Breast epithelium (tissue), 4 donors: ENCODE measurements at regions not wholly inside any gene's neighbourhood (a gene's known extent, or its start where the extent isn't known, plus 50 kb on each side); places are given as distances from the start of the nearest gene placed in this dataset.

Experiments used
- DNase-seq, 2 donors: peaks; one replicate each; pipeline ENCODE4 v3.0.0-alpha.2; 2019; ENCODE audit warnings: low spot score in 2 of 2
- H3K27ac ChIP-seq, 2 donors: fragments of 200-600 bp; sonication (generic) in 1 of 2; one replicate each; pipeline ENCODE4 v1.5.1; 2016 to 2019; ENCODE audit warnings: mild to moderate bottlenecking in 1 of 2
- H3K27me3 ChIP-seq, 2 donors: fragments of 200-600 bp; sonication (generic) in 1 of 2; one replicate each; pipeline versions ENCODE4 v1.5.1 to v1.6.0; 2017 to 2019; ENCODE audit warnings: control low read depth in 1 of 2, mild to moderate bottlenecking in 1 of 2
- H3K36me3 ChIP-seq: fragments of 200-600 bp; one replicate; pipeline ENCODE4 v1.5.1; 2019
- H3K4me1 ChIP-seq, 2 donors: fragments of 200-600 bp; sonication (generic); one replicate each; pipeline ENCODE4 v1.5.1; 2016 to 2019; ENCODE audit warnings: control low read depth in 1 of 2
- H3K4me3 ChIP-seq, 3 donors: fragments of 200-600 bp; sonication (generic); 1 replicate in 2 of 3; 2 replicates in 1 of 3; pipeline ENCODE4 v1.5.1; 2016 to 2019; ENCODE audit warnings: mild to moderate bottlenecking in 3 of 3, moderate library complexity in 2 of 3
- H3K9me3 ChIP-seq, 2 donors: fragments of 200-600 bp; sonication (generic) in 1 of 2; one replicate each; pipeline ENCODE4 v1.5.1; 2016 to 2019; ENCODE audit warnings: control low read depth in 1 of 2
- POLR2A ChIP-seq: fragments of 450-650 bp; IDR thresholded peaks from one replicate; pipeline ENCODE4 v1.6.1; 2016; ENCODE audit warnings: antibody characterized with exemption, mild to moderate bottlenecking, moderate library complexity
- POLR2AphosphoS5 ChIP-seq, 3 donors: sonication (generic); formaldehyde crosslinking; IDR thresholded peaks; one replicate each; pipeline ENCODE4 v1.6.1; 2017; ENCODE audit warnings: antibody characterized with exemption in 3 of 3
- intact Hi-C: fragments of 100-400 bp; cut with DNase I; formaldehyde crosslinking; loops from one replicate; pipeline ENCODE4 v1.15.1; 2023; ENCODE audit warnings: low total_unique reads
- TF ChIP-seq, protein P1 (sequence below), 3 donors: fragments of 450-650 bp; IDR thresholded peaks; one replicate each; pipeline ENCODE4 v1.5.1; 2016 to 2017; ENCODE audit warnings: antibody characterized with exemption in 3 of 3, mild to moderate bottlenecking in 3 of 3, moderate library complexity in 3 of 3

DNA sequence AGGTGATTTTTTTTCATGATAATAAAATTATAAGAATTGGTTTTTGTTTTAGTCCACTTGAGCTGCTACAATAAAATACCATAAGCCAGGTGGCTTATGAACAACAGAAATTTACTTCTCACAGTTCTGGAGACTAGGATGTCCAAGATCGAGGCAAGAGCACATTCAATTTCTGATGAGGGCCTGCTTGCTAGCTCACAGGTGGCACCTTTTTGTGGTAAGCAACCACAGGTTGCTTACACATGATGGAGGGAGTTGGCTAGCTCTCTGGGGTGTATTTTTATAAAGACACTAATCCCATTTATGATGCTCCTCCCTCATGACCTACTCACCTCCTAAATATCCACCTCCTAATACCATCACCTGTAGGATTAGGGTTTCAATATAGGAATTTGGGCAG, 1248.5 kb upstream of the TENM3 start:
- no peaks in the 10 kb centered on the region for H3K27me3 ChIP-seq
- H3K27ac ChIP-seq = no peak overlapping the region
- H3K4me3 ChIP-seq = no peak overlapping the region
- no peaks in the 10 kb centered on the region for H3K4me1 ChIP-seq
- H3K9me3 ChIP-seq = no peaks in the 10 kb centered on the region
- DNase-seq = no peak
- intact Hi-C loops = no loop called here
- TF ChIP-seq, protein P1, sequence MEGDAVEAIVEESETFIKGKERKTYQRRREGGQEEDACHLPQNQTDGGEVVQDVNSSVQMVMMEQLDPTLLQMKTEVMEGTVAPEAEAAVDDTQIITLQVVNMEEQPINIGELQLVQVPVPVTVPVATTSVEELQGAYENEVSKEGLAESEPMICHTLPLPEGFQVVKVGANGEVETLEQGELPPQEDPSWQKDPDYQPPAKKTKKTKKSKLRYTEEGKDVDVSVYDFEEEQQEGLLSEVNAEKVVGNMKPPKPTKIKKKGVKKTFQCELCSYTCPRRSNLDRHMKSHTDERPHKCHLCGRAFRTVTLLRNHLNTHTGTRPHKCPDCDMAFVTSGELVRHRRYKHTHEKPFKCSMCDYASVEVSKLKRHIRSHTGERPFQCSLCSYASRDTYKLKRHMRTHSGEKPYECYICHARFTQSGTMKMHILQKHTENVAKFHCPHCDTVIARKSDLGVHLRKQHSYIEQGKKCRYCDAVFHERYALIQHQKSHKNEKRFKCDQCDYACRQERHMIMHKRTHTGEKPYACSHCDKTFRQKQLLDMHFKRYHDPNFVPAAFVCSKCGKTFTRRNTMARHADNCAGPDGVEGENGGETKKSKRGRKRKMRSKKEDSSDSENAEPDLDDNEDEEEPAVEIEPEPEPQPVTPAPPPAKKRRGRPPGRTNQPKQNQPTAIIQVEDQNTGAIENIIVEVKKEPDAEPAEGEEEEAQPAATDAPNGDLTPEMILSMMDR (IDR thresholded peaks at IDR 0.05) = no peak
- TF ChIP-seq POLR2AphosphoS5 (IDR thresholded peaks at IDR 0.05) (no peak), POLR2A (no peak)
- H3K36me3 ChIP-seq = no peaks in the 10 kb centered on the region

DNA sequence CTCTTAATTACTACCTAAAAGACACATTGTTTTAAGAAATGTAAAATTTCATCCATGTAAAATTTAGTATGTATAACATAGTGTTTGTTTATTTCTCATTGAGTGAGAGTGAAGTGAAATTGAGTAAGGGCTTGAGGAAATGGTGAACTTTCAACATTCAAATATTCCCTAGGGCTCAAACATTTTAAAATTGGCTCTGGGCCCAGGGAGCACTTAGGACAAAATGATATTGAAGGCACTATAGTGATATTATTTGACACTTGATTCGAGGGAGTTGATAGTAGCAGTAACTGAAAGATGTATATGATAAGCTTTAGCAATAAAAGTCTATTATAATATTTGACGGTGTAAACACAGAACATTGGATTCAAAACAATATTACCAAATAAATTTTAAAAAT, 1244.0 kb upstream of the TENM3 start:
- no peak for DNase-seq
- intact Hi-C loops = no loop called here
- H3K36me3 ChIP-seq = no peaks in the 10 kb centered on the region
- no peaks in the 10 kb centered on the region for H3K27me3 ChIP-seq
- H3K4me3 ChIP-seq = no peak overlapping the region
- H3K27ac ChIP-seq = no peak overlapping the region
- H3K9me3 ChIP-seq = no peaks in the 10 kb centered on the region
- no peaks in the 10 kb centered on the region for H3K4me1 ChIP-seq
- TF ChIP-seq, protein P1 (IDR thresholded peaks at IDR 0.05) = no peak
- TF ChIP-seq POLR2AphosphoS5 (IDR thresholded peaks at IDR 0.05) (no peak), POLR2A (no peak)

DNA sequence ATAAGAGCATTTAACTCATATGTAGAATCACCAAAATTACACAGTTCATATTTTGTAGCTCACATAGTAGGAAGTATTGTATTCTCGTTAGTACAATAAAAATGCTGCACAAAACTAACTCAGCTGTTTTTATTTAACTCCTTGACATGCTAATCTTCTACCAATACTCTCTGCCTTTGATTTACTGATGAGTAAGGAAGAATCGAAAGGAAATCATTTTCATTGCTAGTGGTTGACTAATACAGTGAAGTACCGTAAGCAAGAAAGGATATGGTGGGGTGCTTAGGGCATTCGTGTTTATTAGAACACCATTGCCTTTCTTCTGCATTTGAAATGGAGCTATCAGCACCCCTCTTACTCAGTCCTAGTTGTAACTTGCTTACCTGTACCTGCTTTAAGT, 1239.1 kb upstream of the TENM3 start:
- TF ChIP-seq POLR2AphosphoS5 (IDR thresholded peaks at IDR 0.05) (no peak), POLR2A (no peak)
- TF ChIP-seq, protein P1 (IDR thresholded peaks at IDR 0.05) = no peak
- no peaks in the 10 kb centered on the region for H3K36me3 ChIP-seq
- no peaks in the 10 kb centered on the region for H3K4me1 ChIP-seq
- no peak for DNase-seq
- H3K9me3 ChIP-seq = no peaks in the 10 kb centered on the region
- H3K27me3 ChIP-seq = no peaks in the 10 kb centered on the region
- intact Hi-C loops = no loop called here
- no peak overlapping the region for H3K4me3 ChIP-seq
- H3K27ac ChIP-seq = no peak overlapping the region

DNA sequence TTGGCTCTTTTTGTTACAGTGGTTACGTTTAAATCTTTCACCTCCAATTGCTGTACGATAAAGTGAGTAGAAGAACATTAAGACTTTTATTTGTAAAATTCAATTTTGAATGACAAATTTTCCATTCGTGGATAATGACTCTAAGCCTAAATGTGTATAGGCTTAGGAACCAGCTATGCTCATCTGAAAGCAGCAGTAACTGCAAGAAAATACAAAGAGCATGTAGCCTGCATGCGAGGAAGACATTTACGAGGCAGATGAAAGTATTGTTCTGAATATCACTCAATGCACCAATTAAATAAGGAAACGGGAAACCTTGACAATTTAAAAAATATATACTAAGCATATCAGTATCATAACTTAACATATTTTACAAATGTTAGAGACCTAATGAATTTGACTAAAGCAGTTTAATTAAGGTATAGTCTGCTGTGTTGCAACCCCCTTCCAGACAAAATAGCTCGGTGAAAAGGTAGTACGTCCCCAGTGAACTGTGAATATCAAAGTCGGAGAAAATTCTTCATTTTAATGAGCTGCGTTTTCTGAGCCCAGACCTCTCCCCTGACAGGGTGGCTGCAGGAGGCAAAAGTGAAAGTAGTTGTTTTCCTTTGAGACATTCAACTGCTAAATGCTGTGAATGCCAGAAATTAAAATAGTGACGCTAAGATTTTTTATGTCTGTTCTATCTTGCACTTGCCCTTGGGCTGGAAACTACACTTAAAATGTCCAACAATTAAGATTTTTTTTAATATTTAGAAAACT, 1236.5 kb upstream of the TENM3 start:
- no peak for DNase-seq
- TF ChIP-seq POLR2A = no peak
- no peak for TF ChIP-seq POLR2AphosphoS5 (IDR thresholded peaks at IDR 0.05)
- TF ChIP-seq, protein P1 (IDR thresholded peaks at IDR 0.05) = no peak
- Histone ChIP-seq H3K27me3 (no peaks in the 10 kb centered on the region), H3K4me3 (peak overlapping the region; percentile 21 to 55 (median 37)), H3K9me3 (no peaks in the 10 kb centered on the region), H3K36me3 (no peaks in the 10 kb centered on the region), H3K27ac (no peak overlapping the region), H3K4me1 (no peaks in the 10 kb centered on the region)
- intact Hi-C loops = no loop called here

DNA sequence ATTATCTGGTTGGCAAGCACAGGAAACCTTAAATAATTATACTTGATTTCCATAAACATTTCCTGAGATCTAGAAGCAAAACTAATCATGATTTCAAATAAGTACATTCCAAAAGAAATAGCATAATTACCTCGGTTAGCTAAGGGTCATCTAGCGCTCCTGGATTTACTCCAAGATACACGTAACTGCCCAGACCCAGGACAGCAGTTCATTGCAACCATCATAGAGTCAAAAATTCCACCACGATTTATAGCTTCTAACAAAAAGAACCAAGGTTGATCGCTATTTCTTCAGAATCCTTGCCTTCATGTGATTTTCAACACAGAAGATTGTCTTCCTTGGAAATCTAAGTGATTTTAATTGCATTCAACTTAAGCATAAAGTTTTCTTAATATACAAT, 1235.5 kb upstream of the TENM3 start:
- intact Hi-C loops = no loop called here
- H3K9me3 ChIP-seq = no peaks in the 10 kb centered on the region
- TF ChIP-seq POLR2A (no peak), POLR2AphosphoS5 (IDR thresholded peaks at IDR 0.05) (no peak)
- TF ChIP-seq, protein P1 (IDR thresholded peaks at IDR 0.05) = no peak
- no peak overlapping the region for H3K27ac ChIP-seq
- no peaks in the 10 kb centered on the region for H3K4me1 ChIP-seq
- DNase-seq = no peak
- no peak overlapping the region for H3K4me3 ChIP-seq
- no peaks in the 10 kb centered on the region for H3K27me3 ChIP-seq
- no peaks in the 10 kb centered on the region for H3K36me3 ChIP-seq
